GM12892 (cell line): ENCODE measurements at regions not wholly inside any gene's neighbourhood (a gene's known extent, or its start where the extent isn't known, plus 50 kb on each side); places are given as distances from the start of the nearest gene placed in this dataset.

Experiments
- DNase-seq: peaks from one replicate; pipeline ENCODE4 v3.0.0; 2011; ENCODE audit not compliant: insufficient read length
- FAIRE-seq: peaks from 2 replicates; lab custom pipeline; 2011; peaks lifted over from hg19 to GRCh38; lab: Jason Lieb, UNC
- POLR2A ChIP-seq: IDR thresholded peaks from 2 replicates; pipeline ENCODE4 v1.6.1; 2011; ENCODE audit warnings: low read depth, low read length, control low read depth
- POLR2AphosphoS5 ChIP-seq: IDR thresholded peaks from 2 replicates; pipeline ENCODE4 v1.6.1; 2011; ENCODE audit warnings: low read depth, low read length, control low read depth
- TAF1 ChIP-seq: IDR thresholded peaks from 2 replicates; pipeline ENCODE4 v1.6.1; 2011; ENCODE audit warnings: low read depth, mild to moderate bottlenecking, control low read depth, low read length, borderline replicate concordance

- DNase-seq (no peak), FAIRE-seq (no peak)
- TF ChIP-seq POLR2A = no peak
- TF ChIP-seq POLR2AphosphoS5 = no peak
- TF ChIP-seq TAF1 = no peak
Observed at GRCh38 chr20:6691516-6691915, 76.0 kb upstream of the BMP2 start.

- DNase-seq (no peak), FAIRE-seq (no peak)
- no peak for TF ChIP-seq TAF1
- no peak for TF ChIP-seq POLR2AphosphoS5
- TF ChIP-seq POLR2A = no peak
Observed at GRCh38 chr20:6689339-6689973, 78.0 kb upstream of the BMP2 start.

GRCh38 chr20:6686171-6686570, 81.3 kb upstream of the BMP2 start:
- no peak for FAIRE-seq
- no peak for DNase-seq

GRCh38 chr20:6685626-6686025, 81.9 kb upstream of the BMP2 start:
- FAIRE-seq (no peak), DNase-seq (no peak)
- TF ChIP-seq POLR2A (no peak), POLR2AphosphoS5 (no peak), TAF1 (no peak)

More at GRCh38 chr20:6686171-6686570, 81.3 kb upstream of the BMP2 start:
- no peak for TF ChIP-seq POLR2AphosphoS5
- TF ChIP-seq POLR2A = no peak
- no peak for TF ChIP-seq TAF1

- DNase-seq (no peak), FAIRE-seq (no peak)
- TF ChIP-seq TAF1 (no peak), POLR2A (no peak), POLR2AphosphoS5 (no peak)
Observed at GRCh38 chr20:6685181-6685582, 82.3 kb upstream of the BMP2 start.

DNA sequence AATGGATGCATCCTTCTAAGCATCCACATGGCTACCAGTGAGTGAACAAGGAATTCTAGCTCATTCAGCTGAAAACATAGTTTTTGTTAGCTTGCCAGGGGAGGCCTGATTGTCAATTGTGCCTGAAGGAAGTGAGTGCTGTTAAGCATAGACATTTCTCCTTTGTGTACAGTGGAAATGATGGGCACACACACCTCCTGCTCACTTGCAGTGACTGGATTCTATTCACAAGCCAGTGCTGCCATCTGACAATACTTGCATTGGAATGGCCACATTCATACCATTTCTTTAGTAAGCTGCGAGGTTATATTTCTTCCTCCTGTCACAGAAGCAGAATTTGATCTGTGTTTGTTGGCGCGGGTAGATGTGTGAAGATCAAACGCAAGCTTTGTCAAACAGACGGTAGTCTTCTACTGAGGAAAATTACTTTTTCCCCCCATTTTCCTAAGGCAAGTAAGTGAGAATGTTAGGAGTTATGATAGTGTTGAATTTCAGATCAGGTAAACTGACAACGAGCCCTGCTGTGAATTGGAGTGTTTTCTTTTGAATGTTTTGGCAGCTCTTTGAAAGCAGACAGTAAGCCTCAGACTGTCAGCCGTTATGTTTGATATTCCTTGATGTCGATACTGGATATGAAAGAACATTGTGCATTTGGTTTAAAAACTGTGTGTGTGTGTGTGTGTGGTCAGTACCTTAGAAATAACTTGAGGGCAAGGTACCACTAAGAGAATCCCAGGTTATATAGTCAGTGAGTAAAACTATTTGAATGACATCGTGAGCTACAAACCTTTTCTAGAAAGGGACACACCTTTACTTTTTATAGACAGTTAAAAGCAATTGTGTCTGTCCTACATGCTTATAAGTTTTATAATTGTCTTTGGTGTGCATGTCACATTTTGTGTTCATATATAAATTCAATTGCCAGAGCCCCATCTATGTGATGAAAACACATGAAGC, 84.2 kb upstream of the BMP2 start:
- TF ChIP-seq POLR2AphosphoS5 (no peak), TAF1 (no peak), POLR2A (no peak)
- FAIRE-seq (no peak), DNase-seq (no peak)

DNA sequence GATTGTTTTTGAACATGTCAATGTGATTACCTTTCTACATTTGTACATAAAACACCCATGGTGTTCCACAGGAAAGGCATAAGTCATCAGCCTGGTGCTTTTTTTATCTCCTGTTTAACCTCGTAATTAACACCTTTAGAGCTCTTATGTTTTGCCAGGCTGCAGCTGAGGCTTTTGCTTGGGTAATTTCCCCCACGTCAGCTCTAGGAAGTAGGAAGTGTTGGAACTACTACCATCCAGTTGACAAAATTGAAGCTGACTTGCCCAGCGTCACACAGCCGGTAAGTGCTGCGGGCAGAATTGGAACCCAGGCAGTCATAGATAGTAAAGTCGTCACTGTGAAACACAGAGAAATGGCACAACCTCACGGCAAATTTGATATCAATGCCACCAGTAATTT, 86.6 kb upstream of the BMP2 start:
- DNase-seq = no peak
- FAIRE-seq = no peak
- TF ChIP-seq POLR2AphosphoS5 (no peak), TAF1 (no peak), POLR2A (no peak)

DNA sequence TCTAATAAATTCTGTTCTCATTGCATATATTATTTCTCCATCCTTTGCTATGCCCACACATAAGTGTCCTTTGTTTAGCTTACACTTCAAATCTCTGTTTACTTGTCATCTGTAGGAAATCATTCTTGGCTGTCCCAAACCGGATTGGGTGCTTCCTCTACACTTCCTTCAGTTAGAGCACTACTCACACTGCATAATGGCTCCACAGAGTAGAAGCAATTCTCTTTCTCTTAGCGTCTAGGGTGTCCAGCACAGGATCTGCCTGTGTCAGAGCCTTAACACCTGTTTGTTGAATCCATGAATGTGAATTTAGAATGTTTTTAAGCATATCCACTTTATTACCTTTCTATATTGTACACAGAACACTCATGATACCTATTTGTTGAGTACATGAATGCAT, 87.0 kb upstream of the BMP2 start:
- DNase-seq (no peak), FAIRE-seq (no peak)
- TF ChIP-seq POLR2AphosphoS5 (no peak), TAF1 (no peak), POLR2A (no peak)

DNA sequence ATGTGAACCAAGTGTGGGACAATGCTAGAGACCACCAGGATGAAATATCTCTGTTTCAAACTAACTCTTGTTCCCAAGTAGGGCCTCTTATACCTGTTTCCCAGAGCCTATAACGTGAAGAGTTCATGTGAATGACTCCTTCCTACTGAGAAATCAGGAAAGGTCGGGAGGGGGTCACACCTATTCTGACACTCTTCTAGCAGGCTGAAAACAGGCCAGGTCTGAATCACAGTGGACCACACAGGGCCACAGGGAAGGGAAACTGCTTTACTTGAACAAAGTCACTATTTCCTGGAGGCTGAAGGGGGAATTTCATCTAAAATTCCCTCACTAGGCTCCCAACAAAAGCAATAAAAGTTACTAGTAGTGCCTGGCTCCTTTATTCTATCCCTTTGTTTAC, 88.4 kb upstream of the BMP2 start:
- TF ChIP-seq POLR2AphosphoS5 (no peak), POLR2A (no peak), TAF1 (no peak)
- DNase-seq (no peak), FAIRE-seq (no peak)

GRCh38 chr20:6678101-6678500, 89.4 kb upstream of the BMP2 start:
- DNase-seq (no peak), FAIRE-seq (no peak)
- TF ChIP-seq POLR2A (no peak), TAF1 (no peak), POLR2AphosphoS5 (no peak)

DNA sequence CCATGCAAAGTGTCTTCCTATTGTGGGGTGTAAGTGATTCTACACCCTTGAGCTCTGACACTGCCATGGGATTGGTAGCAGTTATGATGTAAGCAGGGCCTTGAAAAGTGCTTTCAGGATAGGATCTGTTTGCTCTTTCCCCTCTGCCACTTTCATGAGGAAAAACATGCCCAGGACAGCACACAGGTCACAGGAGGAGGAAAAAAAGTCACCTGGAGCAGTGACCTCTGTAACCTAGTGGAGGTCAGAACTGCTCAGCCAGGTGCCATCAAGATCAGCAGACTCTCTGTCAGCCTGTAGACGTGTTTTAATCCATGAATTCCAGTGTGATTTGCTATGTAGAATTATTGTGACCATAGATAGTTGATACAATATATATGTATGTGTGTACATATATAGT, 92.7 kb upstream of the BMP2 start:
- TF ChIP-seq POLR2AphosphoS5 = no peak
- no peak for TF ChIP-seq POLR2A
- TF ChIP-seq TAF1 = no peak
- DNase-seq = no peak
- FAIRE-seq = no peak

GRCh38 chr20:6673071-6673470, 94.4 kb upstream of the BMP2 start:
- DNase-seq = no peak
- no peak for FAIRE-seq
- no peak for TF ChIP-seq POLR2A
- TF ChIP-seq POLR2AphosphoS5 = no peak
- TF ChIP-seq TAF1 = no peak
